Liver (tissue), 3 donors: ENCODE measurements at regions not wholly inside any gene's neighbourhood (a gene's known extent, or its start where the extent isn't known, plus 50 kb on each side); places are given as distances from the start of the nearest gene placed in this dataset.

ENCODE experiments used
- CTCF ChIP-seq: fragments of 150-350 bp; IDR thresholded peaks from 2 replicates; pipeline ENCODE4 v1.5.1; 2017; ENCODE audit warnings: improper control_type of control experiment, low read depth, low read length; ENCODE audit not compliant: missing input control
- EGR1 ChIP-seq, 2 donors: IDR thresholded peaks; 2 replicates each; pipeline ENCODE4 v1.6.1; 2016 to 2018; ENCODE audit warnings: antibody characterized with exemption in 2 of 2, low read depth in 2 of 2
- GABPA ChIP-seq, 2 donors: IDR thresholded peaks in 1 of 2; conservative IDR thresholded peaks in 1 of 2; 2 replicates each; pipeline ENCODE4 v1.6.1; 2016; ENCODE audit warnings: antibody characterized with exemption in 2 of 2, mild to moderate bottlenecking in 1 of 2, moderate library complexity in 1 of 2
- MAX ChIP-seq: IDR thresholded peaks from 2 replicates; pipeline ENCODE4 v1.6.1; 2016; ENCODE audit warnings: antibody characterized with exemption
- RAD21 ChIP-seq, 2 donors: IDR thresholded peaks; 2 replicates each; pipeline ENCODE4 v1.6.1; 2016; ENCODE audit warnings: antibody characterized with exemption in 2 of 2, mild to moderate bottlenecking in 2 of 2
- SP1 ChIP-seq: IDR thresholded peaks from 2 replicates; pipeline ENCODE4 v1.6.1; 2018; ENCODE audit warnings: antibody characterized with exemption, mild to moderate bottlenecking
- TAF1 ChIP-seq: conservative IDR thresholded peaks from 2 replicates; pipeline ENCODE4 v1.6.1; 2016; ENCODE audit warnings: antibody characterized with exemption, mild to moderate bottlenecking
- YY1 ChIP-seq: IDR thresholded peaks from 2 replicates; pipeline ENCODE4 v1.6.1; 2016; ENCODE audit warnings: antibody characterized with exemption, mild to moderate bottlenecking
- ZBTB33 ChIP-seq: IDR thresholded peaks from 2 replicates; pipeline ENCODE4 v1.6.1; 2016; ENCODE audit warnings: antibody characterized with exemption
- donor health status: healthy.
- donor health status: healthy.

GRCh38 chr22:48263791-48264351, 1501.4 kb downstream of the TBC1D22A start:
- TF ChIP-seq CTCF = no peak
- TF ChIP-seq TAF1 = no peak
- TF ChIP-seq YY1 = no peak
- TF ChIP-seq MAX = no peak
- TF ChIP-seq ZBTB33 = no peak
- no peak for TF ChIP-seq SP1
- no peak for TF ChIP-seq RAD21 (IDR thresholded peaks at IDR 0.05)
- TF ChIP-seq GABPA (IDR thresholded peaks at IDR 0.05 in 1 of 2, conservative IDR thresholded peaks at IDR 0.05 in 1 of 2) = no peak
- TF ChIP-seq EGR1 (IDR thresholded peaks at IDR 0.05; ENCODE audit: low read depth in 2 of 2) = no peak
